Glutamatergic neuron (in vitro differentiated cells): ENCODE measurements at regions not wholly inside any gene's neighbourhood (a gene's known extent, or its start where the extent isn't known, plus 50 kb on each side); places are given as distances from the start of the nearest gene placed in this dataset.

Experiments used
- DNase-seq: peaks from one replicate; pipeline ENCODE4 v3.0.0; 2022
- H3K27ac Mint-ChIP-seq: one replicate; pipeline ENCODE4 v1.8.0; 2020; ENCODE audit warnings: mild to moderate bottlenecking, mixed read lengths, inconsistent platforms; ENCODE audit not compliant: unreplicated experiment
- H3K27me3 Mint-ChIP-seq: one replicate; pipeline ENCODE4 v1.8.0; 2020; ENCODE audit warnings: mild to moderate bottlenecking, moderate library complexity, mixed read lengths, inconsistent platforms; ENCODE audit not compliant: unreplicated experiment
- H3K36me3 Mint-ChIP-seq: one replicate; pipeline ENCODE4 v1.8.0; 2020; ENCODE audit warnings: mild to moderate bottlenecking, mixed read lengths, inconsistent platforms; ENCODE audit not compliant: unreplicated experiment
- H3K4me1 Mint-ChIP-seq: one replicate; pipeline ENCODE4 v1.8.0; 2020; ENCODE audit warnings: mild to moderate bottlenecking, low read depth, mixed read lengths, inconsistent platforms; ENCODE audit not compliant: unreplicated experiment
- H3K4me3 Mint-ChIP-seq: one replicate; pipeline ENCODE4 v1.8.0; 2020; ENCODE audit warnings: mild to moderate bottlenecking, mixed read lengths, inconsistent platforms; ENCODE audit not compliant: unreplicated experiment
- H3K9me3 Mint-ChIP-seq: one replicate; pipeline ENCODE4 v1.8.0; 2020; ENCODE audit warnings: mild to moderate bottlenecking, moderate library complexity, mixed read lengths, inconsistent platforms; ENCODE audit not compliant: unreplicated experiment
- TF ChIP-seq, protein P1 (sequence below): fragments of 200-600 bp; sonication (generic); IDR thresholded peaks from one replicate; pipeline ENCODE4 v1.5.0; 2021; ENCODE audit not compliant: partially characterized antibody, unreplicated experiment

DNA sequence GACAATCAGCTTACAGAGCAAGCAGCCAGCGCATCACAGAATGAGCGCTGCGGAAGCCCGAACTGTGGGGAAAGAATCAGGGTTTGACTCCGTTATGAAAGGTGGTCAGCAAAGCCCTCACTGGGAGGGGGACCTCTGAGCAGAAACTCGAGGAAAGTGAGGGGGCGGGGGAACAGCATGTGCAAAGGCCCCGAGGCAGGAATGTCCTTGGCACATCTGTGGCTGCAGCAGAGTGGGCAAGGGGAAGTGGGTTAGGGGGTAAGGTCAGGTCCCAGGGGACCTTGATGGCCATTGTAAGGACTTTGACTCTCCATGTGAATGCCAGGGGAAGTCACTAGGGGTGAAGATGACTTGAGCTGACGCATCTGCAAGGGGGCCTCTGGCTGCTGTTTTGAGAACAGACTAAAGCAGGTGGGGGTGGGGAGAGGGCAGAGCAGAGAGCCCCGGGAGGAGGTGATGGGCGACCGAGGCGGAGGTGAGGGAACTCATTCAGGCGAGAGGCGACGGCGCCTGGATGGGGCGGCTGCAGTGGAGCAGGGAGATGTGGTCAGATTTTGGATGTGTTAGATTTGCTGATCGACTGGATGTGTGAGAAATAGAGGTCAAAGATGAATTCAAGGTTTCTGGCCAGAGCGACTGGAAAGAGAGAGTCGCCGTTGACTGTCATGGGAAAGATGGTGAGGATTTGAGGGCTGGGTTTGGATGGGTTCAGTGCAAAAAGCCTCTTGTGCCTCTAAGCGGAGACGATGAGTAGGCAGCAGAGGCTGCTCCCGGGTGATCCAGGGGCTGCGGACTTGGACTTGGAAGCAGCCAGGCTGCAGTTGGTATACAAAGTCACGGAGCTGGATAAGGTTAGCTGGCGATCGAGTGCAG, 108.0 kb upstream of the ZBTB40 start:
- Mint-ChIP-seq H3K27me3 (peaks cover 14% of the 10 kb centered on the region), H3K27ac (no peak overlapping the region), H3K4me1 (peaks cover 2% of the 10 kb centered on the region), H3K4me3 (no peak overlapping the region), H3K9me3 (peaks cover 7% of the 10 kb centered on the region), H3K36me3 (no peaks in the 10 kb centered on the region)
- TF ChIP-seq, protein P1, sequence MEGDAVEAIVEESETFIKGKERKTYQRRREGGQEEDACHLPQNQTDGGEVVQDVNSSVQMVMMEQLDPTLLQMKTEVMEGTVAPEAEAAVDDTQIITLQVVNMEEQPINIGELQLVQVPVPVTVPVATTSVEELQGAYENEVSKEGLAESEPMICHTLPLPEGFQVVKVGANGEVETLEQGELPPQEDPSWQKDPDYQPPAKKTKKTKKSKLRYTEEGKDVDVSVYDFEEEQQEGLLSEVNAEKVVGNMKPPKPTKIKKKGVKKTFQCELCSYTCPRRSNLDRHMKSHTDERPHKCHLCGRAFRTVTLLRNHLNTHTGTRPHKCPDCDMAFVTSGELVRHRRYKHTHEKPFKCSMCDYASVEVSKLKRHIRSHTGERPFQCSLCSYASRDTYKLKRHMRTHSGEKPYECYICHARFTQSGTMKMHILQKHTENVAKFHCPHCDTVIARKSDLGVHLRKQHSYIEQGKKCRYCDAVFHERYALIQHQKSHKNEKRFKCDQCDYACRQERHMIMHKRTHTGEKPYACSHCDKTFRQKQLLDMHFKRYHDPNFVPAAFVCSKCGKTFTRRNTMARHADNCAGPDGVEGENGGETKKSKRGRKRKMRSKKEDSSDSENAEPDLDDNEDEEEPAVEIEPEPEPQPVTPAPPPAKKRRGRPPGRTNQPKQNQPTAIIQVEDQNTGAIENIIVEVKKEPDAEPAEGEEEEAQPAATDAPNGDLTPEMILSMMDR = no peak
- DNase-seq = no peak

DNA sequence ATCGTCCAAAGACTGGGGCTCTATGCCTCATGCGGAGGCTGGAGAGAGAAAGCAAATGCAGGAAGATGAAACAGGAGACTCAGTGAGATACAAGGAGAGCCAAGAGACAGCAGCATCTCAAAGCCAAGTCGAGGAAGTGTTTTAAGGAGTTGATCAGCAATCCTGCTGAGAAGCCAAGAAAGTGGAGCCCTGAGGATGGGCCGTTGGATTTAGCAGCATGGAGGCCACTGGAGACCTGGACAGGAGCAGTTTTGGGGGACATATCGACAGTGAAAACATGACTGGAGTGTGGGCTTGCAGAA, 107.4 kb upstream of the ZBTB40 start:
- Mint-ChIP-seq H3K36me3 (no peaks in the 10 kb centered on the region), H3K4me3 (no peak overlapping the region), H3K9me3 (peaks cover 8% of the 10 kb centered on the region), H3K4me1 (peaks cover 2% of the 10 kb centered on the region), H3K27ac (no peak overlapping the region), H3K27me3 (peaks cover 14% of the 10 kb centered on the region)
- no peak for DNase-seq
- TF ChIP-seq, protein P1 = no peak

DNA sequence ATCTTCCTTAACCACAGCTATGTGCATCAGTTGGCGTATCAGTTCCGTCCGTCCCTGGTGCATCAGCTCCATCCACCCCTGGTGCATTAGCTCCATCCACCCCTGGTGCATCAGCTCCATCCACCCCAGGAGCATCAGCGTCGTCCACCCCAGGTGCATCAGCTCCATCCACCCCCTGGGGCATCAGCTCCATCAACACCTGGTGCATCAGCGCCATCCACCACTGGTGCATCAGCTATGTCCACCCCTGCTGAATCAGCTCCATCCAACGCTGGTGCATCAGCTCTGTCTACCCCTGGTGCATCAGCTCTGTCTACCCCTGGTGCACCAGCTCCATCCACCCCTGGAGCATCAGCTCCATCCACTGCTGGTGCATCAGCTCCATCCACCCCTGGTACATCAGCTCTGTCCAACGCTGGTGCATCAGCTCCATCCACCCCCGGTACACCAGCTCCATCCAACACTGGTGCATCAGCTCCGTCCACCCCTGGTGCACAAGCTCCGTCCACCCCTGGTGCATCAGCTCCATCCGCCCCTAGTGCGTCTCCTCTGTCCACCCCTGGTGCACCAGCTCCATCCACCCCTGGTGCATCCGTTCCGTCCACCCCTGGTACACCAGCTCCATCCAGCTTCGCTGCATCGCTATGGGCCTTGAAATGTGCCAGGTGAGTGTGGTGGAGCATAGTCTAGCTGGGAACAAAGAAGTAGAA, 106.6 kb upstream of the ZBTB40 start:
- Mint-ChIP-seq H3K27ac (no peak overlapping the region), H3K36me3 (no peaks in the 10 kb centered on the region), H3K4me1 (peaks cover 9% of the 10 kb centered on the region), H3K9me3 (peaks cover 9% of the 10 kb centered on the region), H3K27me3 (peaks cover 14% of the 10 kb centered on the region), H3K4me3 (no peak overlapping the region)
- no peak for DNase-seq
- TF ChIP-seq, protein P1 = no peak

DNA sequence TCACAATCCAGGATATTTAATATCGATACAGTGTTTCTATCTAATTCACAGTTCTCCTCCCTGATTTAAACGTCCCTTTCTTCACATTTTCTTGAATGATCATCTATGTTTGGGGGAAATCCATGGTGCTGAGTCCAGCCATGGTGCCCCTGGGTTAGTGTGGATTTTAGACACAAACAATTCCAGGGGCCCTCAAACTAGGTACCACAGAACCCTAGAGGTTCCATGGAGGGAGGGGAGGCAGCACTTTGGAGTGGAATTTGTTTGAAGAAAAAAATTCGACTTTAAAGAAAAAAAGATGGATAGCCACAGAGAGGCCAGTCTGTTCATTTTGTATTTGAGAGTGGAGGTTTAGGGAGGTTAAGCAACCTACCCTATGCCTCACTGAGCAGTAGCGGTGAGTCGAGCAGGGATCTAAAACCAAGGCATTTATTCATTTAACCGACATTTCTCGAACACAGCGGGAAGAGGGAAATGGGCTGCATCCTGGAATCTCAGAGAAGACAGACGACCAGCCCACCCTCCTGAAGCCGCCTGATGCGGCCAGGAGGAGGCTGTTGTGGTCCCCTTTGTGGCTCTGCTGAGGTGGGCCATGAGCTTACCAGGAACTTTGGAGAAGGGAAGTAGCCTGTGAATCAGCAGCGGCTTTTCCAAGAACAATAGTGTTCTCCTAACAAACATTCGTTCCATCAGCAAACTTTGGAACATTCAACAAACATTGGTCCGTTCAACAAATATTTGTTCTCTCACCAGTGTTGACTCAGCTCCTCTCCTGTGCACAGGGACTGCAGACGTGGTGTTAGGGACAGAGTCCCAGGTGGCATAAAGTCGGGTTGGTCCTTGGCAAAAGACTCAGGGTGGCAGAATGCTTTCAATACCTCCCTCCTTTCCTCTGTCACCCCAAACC, 103.5 kb upstream of the ZBTB40 start:
- Mint-ChIP-seq H3K9me3 (peaks cover 6% of the 10 kb centered on the region), H3K27ac (no peak overlapping the region), H3K4me1 (peaks cover 21% of the 10 kb centered on the region), H3K27me3 (peaks cover 16% of the 10 kb centered on the region), H3K36me3 (no peaks in the 10 kb centered on the region), H3K4me3 (no peak overlapping the region)
- TF ChIP-seq, protein P1 = no peak
- DNase-seq = no peak
